ENCODE measurements at regions not wholly inside any gene's neighbourhood (a gene's known extent, or its start where the extent isn't known, plus 50 kb on each side); places are given as distances from the start of the nearest gene placed in this dataset.
A peak's percentile ranks its signal among the peaks of the same experiment; 100 is the strongest.

DNA sequence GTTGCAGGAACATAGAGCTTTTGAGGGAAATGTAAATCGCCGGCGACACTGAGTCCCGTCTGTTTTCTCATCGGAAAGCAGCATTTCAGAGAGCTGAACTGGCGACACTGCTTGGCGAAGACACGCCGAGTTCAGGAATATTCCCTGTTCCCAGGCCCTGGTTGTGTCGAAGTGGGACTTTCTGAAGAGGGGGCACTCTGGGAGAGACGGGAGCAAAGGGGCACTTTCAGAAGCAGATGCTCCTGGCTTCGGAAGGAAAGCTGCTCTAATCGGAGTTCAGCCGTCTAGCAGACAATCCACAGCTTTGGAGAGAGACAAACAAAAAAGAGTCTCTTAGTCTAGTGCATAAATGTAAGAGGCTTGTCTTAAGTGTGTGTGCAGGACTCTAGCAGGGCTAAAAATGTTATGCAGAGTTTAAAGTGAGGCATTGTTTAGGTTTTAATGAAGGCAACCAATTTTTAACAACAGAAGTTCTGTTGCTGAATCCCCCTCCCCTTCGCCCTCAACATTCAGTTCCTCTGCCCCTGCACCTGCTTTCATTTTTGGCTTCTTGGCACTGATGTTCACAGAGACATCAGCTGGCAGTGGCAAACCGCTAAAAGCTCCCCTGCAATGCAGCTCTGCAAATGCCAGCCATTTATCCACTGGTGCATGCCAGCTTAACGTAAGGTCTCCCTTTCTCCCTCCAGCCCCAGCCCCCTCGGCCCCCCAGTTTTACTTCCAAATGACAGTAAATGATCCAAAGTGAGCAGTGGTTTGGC lies 289.5 kb upstream of the MPDZ start:
- 0 out of 2 replicates have a peak overlapping the region, but pooled peaks have one; percentile 15 for H3K4me2 ChIP-seq (ENCODE audit: low read length)

DNA sequence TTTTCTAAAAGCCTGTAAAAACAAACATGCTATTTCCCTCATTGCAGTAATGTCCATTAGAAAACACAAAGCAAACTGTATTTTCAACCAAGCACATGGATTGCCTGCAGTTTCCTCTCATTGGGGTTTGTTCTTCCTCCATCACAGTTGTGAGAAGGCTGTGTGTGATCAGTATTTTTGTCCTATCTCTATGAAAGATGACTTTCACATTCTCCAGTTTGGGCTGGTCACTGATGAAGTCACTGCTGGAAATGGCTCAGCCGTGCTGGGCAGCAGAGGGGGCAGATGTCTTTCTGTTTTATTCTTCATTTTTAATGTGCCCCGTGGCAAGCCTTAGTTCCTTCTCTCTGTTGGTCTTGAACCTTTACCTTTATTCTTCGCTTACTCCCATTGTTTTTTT lies 288.9 kb upstream of the MPDZ start:
- Histone ChIP-seq H3K4me3 (ENCODE audit: low read length) (no peak overlapping the region), H3K27me3 (ENCODE audit: low read depth, low read length) (no peaks in the 10 kb centered on the region), H3K9me3 (ENCODE audit: insufficient read depth, low read length) (no peaks in the 10 kb centered on the region), H3K36me3 (replicated peaks; ENCODE audit: low read depth, low read length) (no peaks in the 10 kb centered on the region), H3K27ac (ENCODE audit: low read length) (no peak overlapping the region), H3K4me2 (ENCODE audit: low read length) (no peak overlapping the region), H4K20me1 (ENCODE audit: insufficient read depth, low read length) (no peaks in the 10 kb centered on the region), H3K4me1 (ENCODE audit: low read length) (no peaks in the 10 kb centered on the region), H2AFZ (ENCODE audit: low read depth, low read length) (no peak overlapping the region), H3K9ac (ENCODE audit: low read length) (no peak overlapping the region), H3K79me2 (ENCODE audit: low read length) (no peaks in the 10 kb centered on the region)
- TF ChIP-seq, protein P1, sequence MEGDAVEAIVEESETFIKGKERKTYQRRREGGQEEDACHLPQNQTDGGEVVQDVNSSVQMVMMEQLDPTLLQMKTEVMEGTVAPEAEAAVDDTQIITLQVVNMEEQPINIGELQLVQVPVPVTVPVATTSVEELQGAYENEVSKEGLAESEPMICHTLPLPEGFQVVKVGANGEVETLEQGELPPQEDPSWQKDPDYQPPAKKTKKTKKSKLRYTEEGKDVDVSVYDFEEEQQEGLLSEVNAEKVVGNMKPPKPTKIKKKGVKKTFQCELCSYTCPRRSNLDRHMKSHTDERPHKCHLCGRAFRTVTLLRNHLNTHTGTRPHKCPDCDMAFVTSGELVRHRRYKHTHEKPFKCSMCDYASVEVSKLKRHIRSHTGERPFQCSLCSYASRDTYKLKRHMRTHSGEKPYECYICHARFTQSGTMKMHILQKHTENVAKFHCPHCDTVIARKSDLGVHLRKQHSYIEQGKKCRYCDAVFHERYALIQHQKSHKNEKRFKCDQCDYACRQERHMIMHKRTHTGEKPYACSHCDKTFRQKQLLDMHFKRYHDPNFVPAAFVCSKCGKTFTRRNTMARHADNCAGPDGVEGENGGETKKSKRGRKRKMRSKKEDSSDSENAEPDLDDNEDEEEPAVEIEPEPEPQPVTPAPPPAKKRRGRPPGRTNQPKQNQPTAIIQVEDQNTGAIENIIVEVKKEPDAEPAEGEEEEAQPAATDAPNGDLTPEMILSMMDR (IDR thresholded peaks at IDR 0.05; ENCODE audit: low read depth, low read length), result no peak
- no peak for TF ChIP-seq EZH2phosphoT487 (IDR thresholded peaks at IDR 0.05; ENCODE audit: low read depth)

More for the DNA sequence above, 289.5 kb upstream of the MPDZ start:
- no peak overlapping the region for H3K27ac ChIP-seq (ENCODE audit: low read length)
- H3K4me3 ChIP-seq (ENCODE audit: low read length), result no peak overlapping the region
- TF ChIP-seq EZH2phosphoT487 (IDR thresholded peaks at IDR 0.05; ENCODE audit: low read depth), result no peak
- TF ChIP-seq, protein P1 (IDR thresholded peaks at IDR 0.05; ENCODE audit: low read depth, low read length), result no peak
- no peaks in the 10 kb centered on the region for H3K9me3 ChIP-seq (ENCODE audit: insufficient read depth, low read length)
- H3K36me3 ChIP-seq (replicated peaks; ENCODE audit: low read depth, low read length), result no peaks in the 10 kb centered on the region
- no peak overlapping the region for H3K9ac ChIP-seq (ENCODE audit: low read length)
- no peaks in the 10 kb centered on the region for H4K20me1 ChIP-seq (ENCODE audit: insufficient read depth, low read length)
- H2AFZ ChIP-seq (ENCODE audit: low read depth, low read length), result no peak overlapping the region; the same call in 1 of the 2 replicates
- H3K4me1 ChIP-seq (ENCODE audit: low read length), result no peaks in the 10 kb centered on the region
- H3K27me3 ChIP-seq (ENCODE audit: low read depth, low read length), result no peaks in the 10 kb centered on the region
- no peaks in the 10 kb centered on the region for H3K79me2 ChIP-seq (ENCODE audit: low read length)

DNA sequence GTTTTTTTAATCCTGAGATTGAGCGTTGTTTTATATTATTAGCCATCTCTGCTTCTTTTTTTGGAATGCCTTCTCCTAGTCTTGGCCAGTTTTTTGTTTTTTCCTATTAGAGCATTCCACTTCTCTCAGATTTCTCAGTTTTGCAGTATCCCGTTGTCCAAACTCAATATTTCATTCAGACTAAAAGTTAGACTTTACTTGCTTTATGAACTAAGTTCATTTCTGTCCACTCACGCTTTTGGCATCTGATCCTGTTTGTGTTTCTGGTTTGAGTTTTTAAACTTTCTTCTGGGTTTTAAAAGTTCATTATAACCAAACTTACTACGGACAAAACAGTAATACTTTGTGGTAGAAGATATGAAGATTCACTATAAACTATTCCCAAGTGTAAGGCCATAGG lies 288.3 kb upstream of the MPDZ start:
- no peak overlapping the region for H3K27ac ChIP-seq (ENCODE audit: low read length)

DNA sequence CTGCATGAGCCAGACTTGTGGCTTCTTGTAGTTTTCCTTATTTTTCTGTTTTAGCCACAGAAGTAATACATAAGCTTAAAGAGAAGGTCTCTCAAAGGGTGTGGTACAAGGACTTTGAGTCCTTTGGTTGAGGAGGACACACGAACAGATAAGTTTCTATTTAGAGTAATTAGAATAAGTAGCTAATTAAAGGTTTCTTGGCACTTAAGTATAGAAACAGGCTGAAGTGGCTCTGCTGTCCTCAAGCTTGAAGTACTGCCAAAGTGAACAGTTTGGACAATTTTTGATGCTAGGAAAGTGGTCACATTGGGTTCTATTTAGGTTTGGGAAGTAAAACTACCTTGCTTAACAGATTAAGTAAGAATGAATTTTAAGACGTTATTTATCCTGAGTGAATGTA lies 278.3 kb upstream of the MPDZ start:
- Histone ChIP-seq H3K4me1 (ENCODE audit: low read length) (no peaks in the 10 kb centered on the region), H3K9me3 (ENCODE audit: insufficient read depth, low read length) (no peaks in the 10 kb centered on the region), H4K20me1 (ENCODE audit: insufficient read depth, low read length) (no peaks in the 10 kb centered on the region), H3K4me3 (ENCODE audit: low read length) (no peak overlapping the region), H3K79me2 (ENCODE audit: low read length) (no peaks in the 10 kb centered on the region), H3K27ac (ENCODE audit: low read length) (no peak overlapping the region), H3K36me3 (replicated peaks; ENCODE audit: low read depth, low read length) (no peaks in the 10 kb centered on the region), H2AFZ (ENCODE audit: low read depth, low read length) (no peak overlapping the region), H3K27me3 (ENCODE audit: low read depth, low read length) (no peaks in the 10 kb centered on the region), H3K4me2 (ENCODE audit: low read length) (no peak overlapping the region), H3K9ac (ENCODE audit: low read length) (no peak overlapping the region)
- no peak for TF ChIP-seq EZH2phosphoT487 (IDR thresholded peaks at IDR 0.05; ENCODE audit: low read depth)
- TF ChIP-seq, protein P1 (IDR thresholded peaks at IDR 0.05; ENCODE audit: low read depth, low read length), result no peak

More for the DNA sequence above, 288.3 kb upstream of the MPDZ start:
- Histone ChIP-seq H3K9me3 (ENCODE audit: insufficient read depth, low read length) (no peaks in the 10 kb centered on the region), H3K4me2 (ENCODE audit: low read length) (no peak overlapping the region), H3K9ac (ENCODE audit: low read length) (no peak overlapping the region), H2AFZ (ENCODE audit: low read depth, low read length) (no peak overlapping the region), H3K27me3 (ENCODE audit: low read depth, low read length) (no peaks in the 10 kb centered on the region), H3K79me2 (ENCODE audit: low read length) (no peaks in the 10 kb centered on the region), H3K4me3 (ENCODE audit: low read length) (no peak overlapping the region), H4K20me1 (ENCODE audit: insufficient read depth, low read length) (no peaks in the 10 kb centered on the region), H3K36me3 (replicated peaks; ENCODE audit: low read depth, low read length) (no peaks in the 10 kb centered on the region), H3K4me1 (ENCODE audit: low read length) (no peaks in the 10 kb centered on the region)
- TF ChIP-seq EZH2phosphoT487 (IDR thresholded peaks at IDR 0.05; ENCODE audit: low read depth), result no peak
- TF ChIP-seq, protein P1 (IDR thresholded peaks at IDR 0.05; ENCODE audit: low read depth, low read length), result no peak

All from OCI-LY3 (cell line).